GM21367 (cell line): ENCODE measurements at regions not wholly inside any gene's neighbourhood (a gene's known extent, or its start where the extent isn't known, plus 50 kb on each side); places are given as distances from the start of the nearest gene placed in this dataset.

Experiments used
- ATAC-seq: cut with Tn5 transposase; IDR thresholded peaks from one replicate; pipeline ENCODE4 v1.9.1; 2021; ENCODE audit not compliant: unreplicated experiment

GRCh38 chr20:57835588-57836455 is 126.0 kb upstream of the PMEPA1 start:
- no peak for ATAC-seq

GRCh38 chr20:57835074-57835452 is 125.2 kb upstream of the PMEPA1 start:
- ATAC-seq: no peak

GRCh38 chr20:57834306-57835073 is 124.7 kb upstream of the PMEPA1 start:
- ATAC-seq: no peak

- ATAC-seq: no peak
Observed at GRCh38 chr20:57831993-57832585, 122.3 kb upstream of the PMEPA1 start.

- ATAC-seq: no peak
Observed at GRCh38 chr20:57831326-57831992, 121.6 kb upstream of the PMEPA1 start.

GRCh38 chr20:57830515-57830895 is 120.7 kb upstream of the PMEPA1 start:
- no peak for ATAC-seq

- ATAC-seq: no peak
Observed at GRCh38 chr20:57829805-57830514, 120.1 kb upstream of the PMEPA1 start.

GRCh38 chr20:57829336-57829735 is 119.5 kb upstream of the PMEPA1 start:
- ATAC-seq: no peak

- ATAC-seq: no peak
Observed at GRCh38 chr20:57828696-57829095, 118.9 kb upstream of the PMEPA1 start.

- ATAC-seq: no peak
Observed at GRCh38 chr20:57826666-57827287, 117.0 kb upstream of the PMEPA1 start.

- ATAC-seq: no peak
Observed at GRCh38 chr20:57824909-57825308, 115.1 kb upstream of the PMEPA1 start.

- ATAC-seq: no peak
Observed at GRCh38 chr20:57821935-57822334, 112.1 kb upstream of the PMEPA1 start.

- ATAC-seq: no peak
Observed at GRCh38 chr20:57819691-57820380, 110.0 kb upstream of the PMEPA1 start.

GRCh38 chr20:57819291-57819690 is 109.5 kb upstream of the PMEPA1 start:
- no peak for ATAC-seq

- no peak for ATAC-seq
Observed at GRCh38 chr20:57818418-57819181, 108.8 kb upstream of the PMEPA1 start.

GRCh38 chr20:57815405-57815804 is 105.6 kb upstream of the PMEPA1 start:
- ATAC-seq: no peak

- no peak for ATAC-seq
Observed at GRCh38 chr20:57814529-57814928, 104.7 kb upstream of the PMEPA1 start.

- no peak for ATAC-seq
Observed at GRCh38 chr20:57813509-57814269, 103.9 kb upstream of the PMEPA1 start.
